ENCODE measurements at regions not wholly inside any gene's neighbourhood (a gene's known extent, or its start where the extent isn't known, plus 50 kb on each side); places are given as distances from the start of the nearest gene placed in this dataset.
"Not testable (repeated sequence)": the region's sequence is repeated elsewhere in the genome, so short reads cannot be mapped to it uniquely, and the experiment has no call there.

GRCh38 chr6:80433010-80433672 lies 326.7 kb downstream of the BCKDHB start:
- no peak for DNase-seq (ENCODE audit: low spot score in 2 of 2)
- TF ChIP-seq CTCF (IDR thresholded peaks at IDR 0.05) = no peak
- no peak for TF ChIP-seq POLR2A (IDR thresholded peaks at IDR 0.05)

GRCh38 chr6:80425089-80425823 lies 318.8 kb downstream of the BCKDHB start:
- intact Hi-C loops (cut with DNase I; ENCODE audit: low total_unique reads) = no loop called here
- TF ChIP-seq CTCF (IDR thresholded peaks at IDR 0.05) = no peak
- TF ChIP-seq POLR2A (IDR thresholded peaks at IDR 0.05) = no peak
- no peak overlapping the region for H3K4me3 ChIP-seq (ENCODE audit: low read depth, poor library complexity, severe bottlenecking)
- 68 to 75% methylated on average over 2 of the region's 2 CpGs for WGBS, 2 donors
- no peak for DNase-seq (ENCODE audit: low spot score in 2 of 2)

More at GRCh38 chr6:80433010-80433672, 326.7 kb downstream of the BCKDHB start:
- intact Hi-C loops (cut with DNase I; ENCODE audit: low total_unique reads) = no loop called here
- WGBS, 2 donors = 75 to 84% methylated on average over 10 of the region's 10 CpGs
- H3K4me3 ChIP-seq (ENCODE audit: low read depth, poor library complexity, severe bottlenecking) = no peak overlapping the region

DNA sequence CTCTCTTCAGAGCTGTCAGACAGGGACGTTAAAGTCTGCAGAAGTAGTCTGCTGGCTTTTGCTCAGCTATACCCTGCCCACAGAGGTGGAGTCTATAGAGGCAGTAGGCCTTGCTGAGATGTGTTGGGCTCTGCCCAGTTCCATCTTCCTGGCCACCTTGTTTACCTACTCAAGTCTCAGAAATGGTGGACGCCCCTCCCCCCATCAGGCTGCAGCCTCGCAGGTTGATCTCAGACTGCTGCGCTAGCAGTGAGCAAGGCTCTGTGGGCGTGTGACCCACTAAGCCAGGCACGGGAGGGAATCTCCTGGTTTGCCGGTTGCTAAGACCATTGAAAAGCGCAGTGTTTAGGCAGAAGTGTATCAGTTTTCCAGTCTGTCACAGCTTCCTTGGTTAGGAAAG lies 305.0 kb downstream of the BCKDHB start:
- DNase-seq (ENCODE audit: low spot score in 2 of 2) = no peak
- intact Hi-C loops (cut with DNase I; ENCODE audit: low total_unique reads) = no loop called here
- TF ChIP-seq CTCF (IDR thresholded peaks at IDR 0.05) (no peak), POLR2A (IDR thresholded peaks at IDR 0.05) (no peak)
- WGBS, 2 donors = 92 to 97% methylated on average over 8 of the region's 8 CpGs
- H3K4me3 ChIP-seq (ENCODE audit: low read depth, poor library complexity, severe bottlenecking) = no peak overlapping the region

DNA sequence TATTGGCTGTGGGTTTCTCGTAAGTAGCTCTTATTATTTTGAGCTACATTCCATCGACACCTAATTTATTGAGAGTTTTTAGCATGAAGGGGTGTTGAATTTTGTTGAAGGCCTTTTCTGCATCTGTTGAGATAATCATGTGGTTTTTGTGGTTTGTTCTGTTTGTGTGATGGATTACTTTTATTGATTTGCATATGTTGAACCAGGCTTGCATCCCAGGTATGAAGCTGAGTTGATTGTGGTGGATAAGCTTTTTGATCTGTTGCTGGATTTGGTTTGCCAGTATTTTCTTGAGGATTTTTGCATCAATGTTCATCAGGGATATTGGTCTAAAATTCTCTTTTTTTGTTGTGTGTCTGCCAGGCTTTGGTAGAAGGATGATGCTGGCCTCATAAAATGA lies 301.5 kb downstream of the BCKDHB start:
- DNase-seq (ENCODE audit: low spot score in 2 of 2); H3K4me3 ChIP-seq (ENCODE audit: low read depth, poor library complexity, severe bottlenecking); intact Hi-C loops (cut with DNase I; ENCODE audit: low total_unique reads): not testable (repeated sequence)
- 87 to 97% methylated on average over 2 of the region's 2 CpGs for WGBS, 2 donors

GRCh38 chr6:80404889-80405288 lies 298.4 kb downstream of the BCKDHB start:
- no peak for TF ChIP-seq CTCF (IDR thresholded peaks at IDR 0.05)
- WGBS, 2 donors = 85 to 96% methylated on average over 1 of the region's 1 CpG
- intact Hi-C loops (cut with DNase I; ENCODE audit: low total_unique reads) = no loop called here
- no peak for DNase-seq (ENCODE audit: low spot score in 2 of 2)
- no peak overlapping the region for H3K4me3 ChIP-seq (ENCODE audit: low read depth, poor library complexity, severe bottlenecking)

- no peak for DNase-seq (ENCODE audit: low spot score in 2 of 2)
- TF ChIP-seq POLR2A (IDR thresholded peaks at IDR 0.05) = no peak
- no peak for TF ChIP-seq CTCF (IDR thresholded peaks at IDR 0.05)
- intact Hi-C loops (cut with DNase I; ENCODE audit: low total_unique reads) = no loop called here
- no peak overlapping the region for H3K4me3 ChIP-seq (ENCODE audit: low read depth, poor library complexity, severe bottlenecking)
- WGBS, 2 donors = 88 to 90% methylated on average over 1 of the region's 1 CpG
These were observed 296.9 kb downstream of the BCKDHB start for GRCh38 chr6:80403365-80403764.

All from lower leg skin (tissue), 4 donors.